Suppressor macrophage (primary cell): ENCODE measurements at regions not wholly inside any gene's neighbourhood (a gene's known extent, or its start where the extent isn't known, plus 50 kb on each side); places are given as distances from the start of the nearest gene placed in this dataset.

Source experiments
- DNase-seq, 4 experiments: peaks; one replicate each; pipeline ENCODE4 v3.0.0-alpha.2; 2020 to 2022

GRCh38 chr4:159445692-159446091, 342.8 kb downstream of the RAPGEF2 start:
- DNase-seq, result no peak

GRCh38 chr4:159446266-159446976, 343.5 kb downstream of the RAPGEF2 start:
- DNase-seq, result peak; percentile 68 to 85 (median 76)

- no peak for DNase-seq
These were observed 344.4 kb downstream of the RAPGEF2 start for GRCh38 chr4:159447296-159447695.

- DNase-seq, result no peak
These were observed 348.1 kb downstream of the RAPGEF2 start for GRCh38 chr4:159451006-159451405.

- peak; percentile 35 to 56 (median 45) for DNase-seq
These were observed 352.9 kb downstream of the RAPGEF2 start for GRCh38 chr4:159455675-159456237.

- DNase-seq, result no peak
These were observed 357.5 kb downstream of the RAPGEF2 start for GRCh38 chr4:159460371-159460770.

GRCh38 chr4:159463235-159463634, 360.4 kb downstream of the RAPGEF2 start:
- DNase-seq, result no peak

GRCh38 chr4:159464302-159464701, 361.4 kb downstream of the RAPGEF2 start:
- DNase-seq, result no peak

- no peak for DNase-seq
These were observed 374.0 kb downstream of the RAPGEF2 start for GRCh38 chr4:159476886-159477285.

- DNase-seq, result no peak
These were observed 377.9 kb downstream of the RAPGEF2 start for GRCh38 chr4:159480826-159481225.

GRCh38 chr4:159481936-159482335, 379.1 kb downstream of the RAPGEF2 start:
- no peak for DNase-seq

GRCh38 chr4:159483110-159483781, 380.4 kb downstream of the RAPGEF2 start:
- no peak for DNase-seq

GRCh38 chr4:159483782-159484741, 381.2 kb downstream of the RAPGEF2 start:
- DNase-seq, result no peak

GRCh38 chr4:159484864-159485263, 382.0 kb downstream of the RAPGEF2 start:
- DNase-seq, result no peak

- peak; percentile 47 to 70 (median 63) for DNase-seq
These were observed 384.4 kb downstream of the RAPGEF2 start for GRCh38 chr4:159487284-159487747.

- no peak for DNase-seq
These were observed 386.8 kb downstream of the RAPGEF2 start for GRCh38 chr4:159489646-159490045.

- no peak for DNase-seq
These were observed 392.8 kb downstream of the RAPGEF2 start for GRCh38 chr4:159495515-159496236.

- no peak for DNase-seq
These were observed 393.4 kb downstream of the RAPGEF2 start for GRCh38 chr4:159496248-159496647.

- DNase-seq, result no peak
These were observed 395.1 kb downstream of the RAPGEF2 start for GRCh38 chr4:159497936-159498335.

GRCh38 chr4:159498446-159499115, 395.7 kb downstream of the RAPGEF2 start:
- no peak for DNase-seq

GRCh38 chr4:159500861-159501260, 398.0 kb downstream of the RAPGEF2 start:
- no peak for DNase-seq
